HG03432 (cell line): ENCODE measurements at regions not wholly inside any gene's neighbourhood (a gene's known extent, or its start where the extent isn't known, plus 50 kb on each side); places are given as distances from the start of the nearest gene placed in this dataset.
"Not testable (repeated sequence)": the region's sequence is repeated elsewhere in the genome, so short reads cannot be mapped to it uniquely, and the experiment has no call there.

ENCODE experiments used
- ATAC-seq: cut with Tn5 transposase; IDR thresholded peaks from one replicate; pipeline ENCODE4 v1.9.1; 2021; ENCODE audit warnings: mild to moderate bottlenecking, moderate library complexity; ENCODE audit not compliant: unreplicated experiment

DNA sequence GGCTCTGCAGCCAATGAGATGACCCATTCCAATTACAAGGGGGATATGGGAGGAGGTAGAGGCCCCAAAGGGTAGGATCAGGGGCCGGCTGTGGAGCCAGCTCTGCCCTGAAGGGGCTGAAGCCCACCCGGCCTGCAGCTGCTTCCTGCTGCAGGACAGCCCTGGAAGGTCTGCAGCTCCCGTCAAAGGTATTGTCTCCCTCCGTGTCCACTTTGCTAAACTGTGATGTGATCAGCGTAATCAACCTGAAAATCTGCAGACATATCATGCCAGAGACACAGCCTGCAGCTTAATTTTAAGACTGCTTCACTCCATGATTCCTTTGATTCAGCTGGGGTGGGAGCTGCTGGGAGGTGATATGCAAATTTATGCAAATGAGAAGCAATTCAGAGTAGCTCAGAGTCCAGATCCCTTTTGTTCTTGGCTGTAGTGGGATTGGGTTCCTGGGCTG is 90.7 kb downstream of the GADD45G start:
- ATAC-seq, result no peak

DNA sequence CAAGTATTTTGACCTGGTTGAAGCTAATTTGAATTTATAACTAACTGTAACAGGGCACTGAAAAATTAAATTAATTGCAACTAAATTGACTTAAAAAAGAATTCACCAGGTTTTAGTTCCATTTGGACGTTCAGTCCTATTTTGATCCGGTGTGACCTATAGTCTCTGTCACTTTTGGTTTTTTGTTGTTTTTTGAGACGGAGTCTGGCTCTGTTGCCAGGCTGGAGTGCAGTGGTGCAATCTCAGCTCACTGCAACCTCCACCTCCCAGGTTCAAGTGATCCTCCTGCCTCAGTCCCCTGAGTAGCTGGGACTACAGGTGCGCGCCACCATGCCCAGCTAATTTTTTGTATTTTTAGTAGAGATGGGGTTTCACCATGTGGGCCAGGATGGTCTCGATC is 91.2 kb downstream of the GADD45G start:
- not testable (repeated sequence) for ATAC-seq

DNA sequence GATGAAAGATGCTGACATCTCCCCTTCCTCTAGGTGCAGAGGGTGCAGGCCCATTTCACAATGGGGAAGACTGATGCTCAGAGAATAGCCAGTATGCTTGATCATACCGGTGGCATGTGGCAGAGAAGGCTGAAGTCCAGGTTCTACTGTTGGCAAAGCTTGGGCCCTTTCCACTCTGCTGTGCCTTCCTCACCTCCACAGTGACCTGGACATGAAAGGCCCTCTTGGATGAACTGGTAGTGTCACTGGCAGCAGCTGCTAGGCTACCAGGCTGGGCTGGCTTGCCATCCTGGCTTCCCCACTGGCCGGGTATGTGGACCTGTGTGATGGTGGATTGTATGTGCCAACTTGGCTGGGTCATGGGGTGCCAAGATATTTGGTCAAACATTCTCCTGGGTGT is 92.0 kb downstream of the GADD45G start:
- no peak for ATAC-seq

DNA sequence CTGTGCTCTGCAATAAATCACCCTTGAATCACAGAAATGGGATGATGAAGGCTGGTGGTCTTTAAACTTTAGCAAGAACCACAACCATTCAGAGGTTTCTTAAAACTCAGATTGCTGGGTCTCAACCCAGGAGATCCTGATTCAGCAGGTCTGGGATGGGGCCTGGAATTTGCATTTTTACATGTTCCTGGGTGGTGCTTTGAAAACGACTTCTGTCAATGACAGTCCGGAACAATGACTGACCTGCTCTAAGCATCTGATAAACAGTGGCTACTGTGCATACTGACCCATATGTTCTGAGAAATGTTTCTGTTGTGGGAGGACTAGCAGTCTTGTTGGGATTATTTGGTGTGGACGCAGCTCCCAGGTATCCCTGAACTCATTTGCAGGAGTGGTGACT is 92.7 kb downstream of the GADD45G start:
- ATAC-seq, result no peak

DNA sequence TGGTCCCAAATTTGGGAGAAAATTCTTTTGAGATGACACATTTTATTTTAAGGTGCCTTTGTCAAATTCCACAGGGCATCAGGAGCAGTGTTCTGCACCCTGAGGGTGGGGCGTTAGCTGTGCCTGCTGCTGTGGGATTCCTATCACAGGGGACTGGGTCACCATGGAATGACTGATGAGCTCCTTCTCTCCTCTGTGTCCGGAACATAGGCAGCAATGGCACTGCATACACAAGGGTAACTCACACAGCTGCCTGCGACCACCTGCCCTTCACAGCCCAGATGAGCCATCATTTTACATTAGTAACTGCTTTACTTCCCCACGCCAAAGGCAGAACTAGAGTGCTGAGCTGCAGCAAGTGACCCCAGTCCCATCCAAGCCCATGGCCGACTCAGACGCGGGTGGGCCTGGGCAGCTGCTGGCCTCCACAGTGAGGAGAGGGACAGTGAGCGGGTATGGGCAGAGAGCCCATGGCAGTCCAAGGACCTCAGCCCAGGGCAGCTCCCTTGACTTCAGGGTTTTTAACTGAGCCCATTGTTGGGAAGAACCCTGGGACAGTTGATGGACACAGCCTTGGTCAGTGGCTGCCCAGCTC is 93.7 kb downstream of the GADD45G start:
- ATAC-seq, result no peak

DNA sequence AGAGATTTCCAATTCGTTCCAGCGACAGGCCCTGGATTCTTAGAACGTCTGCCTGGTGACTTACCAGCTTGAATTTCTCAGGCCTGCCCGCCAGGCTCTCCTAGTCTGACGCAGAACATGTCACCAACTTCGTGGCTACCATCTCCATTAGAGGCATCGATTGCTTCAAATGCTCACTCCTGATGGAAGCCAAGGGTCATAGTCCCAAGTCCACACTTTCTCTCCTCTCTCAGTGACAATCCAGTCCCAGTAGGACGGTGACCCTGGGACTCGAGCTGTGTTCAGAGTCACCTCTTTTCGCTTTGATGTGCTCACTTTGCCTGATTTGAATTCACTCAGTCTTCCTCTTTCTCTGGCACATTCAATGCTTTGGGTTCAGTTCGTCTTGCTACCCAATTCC is 94.8 kb downstream of the GADD45G start:
- ATAC-seq, result no peak

DNA sequence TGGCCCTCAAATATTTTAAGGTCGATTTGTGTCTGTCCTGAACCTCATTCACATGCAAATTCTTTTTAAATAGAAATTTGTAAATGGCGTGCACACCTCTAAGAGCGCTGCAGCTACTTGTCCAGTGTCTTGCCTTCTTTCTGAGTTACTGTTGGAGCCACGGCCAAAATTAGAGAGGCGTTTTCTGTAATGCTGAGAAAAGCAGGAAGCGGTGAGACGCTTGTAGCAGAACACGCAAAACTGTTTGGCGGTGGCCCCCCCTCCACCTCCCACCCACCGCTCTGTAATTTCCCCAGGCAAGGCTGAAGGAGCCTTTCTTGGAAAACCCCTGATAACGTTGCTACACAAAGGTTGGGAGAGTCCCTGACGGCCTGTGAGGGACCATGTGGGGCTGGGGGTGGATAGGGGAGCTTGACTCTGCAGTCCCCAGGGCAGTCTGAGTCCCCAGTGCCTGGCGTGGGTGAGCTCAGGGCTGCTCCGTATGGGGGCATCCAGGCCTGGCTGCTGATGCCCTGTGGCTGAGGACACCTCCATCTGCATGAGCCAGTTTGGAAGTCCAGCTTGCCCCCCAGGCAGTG is 96.5 kb downstream of the GADD45G start:
- peak; percentile 91 for ATAC-seq

DNA sequence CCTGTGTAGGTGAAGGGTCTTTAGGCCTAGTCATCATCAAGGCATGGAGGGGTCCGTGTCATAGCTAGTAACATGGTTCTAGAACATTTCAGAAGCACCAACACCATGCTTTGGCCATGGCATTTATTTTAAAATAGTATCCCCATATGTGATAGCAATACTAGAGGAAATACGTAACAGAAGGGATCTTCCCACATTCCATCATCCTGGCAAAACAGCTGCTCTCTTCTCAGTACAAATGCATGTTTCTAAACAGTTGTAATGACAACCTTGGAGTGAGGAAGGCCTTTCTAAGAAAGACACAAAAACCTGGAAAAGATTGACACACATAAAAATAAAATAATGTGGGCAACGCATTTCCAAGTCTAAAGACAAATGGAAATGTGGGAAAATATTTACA is 97.6 kb downstream of the GADD45G start:
- ATAC-seq, result no peak

DNA sequence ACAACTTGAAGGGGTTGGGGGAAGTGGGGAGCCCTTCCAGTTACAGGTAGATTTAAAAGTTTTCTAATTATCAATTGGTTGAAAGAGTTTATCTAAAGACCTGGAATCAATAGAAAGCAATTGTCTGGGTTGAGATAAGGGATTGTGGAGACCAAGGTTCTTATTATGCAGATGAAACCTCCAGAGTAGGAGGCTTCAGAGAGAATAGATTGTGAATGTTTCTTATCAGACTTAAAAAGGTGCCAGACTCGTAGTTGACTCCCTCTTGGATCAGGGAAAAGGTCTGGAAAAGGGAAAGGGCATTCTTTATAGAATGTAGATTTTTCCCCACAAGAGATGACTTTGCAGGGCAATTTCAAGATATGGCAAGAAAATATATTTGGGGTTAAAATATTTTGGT is 100.8 kb downstream of the GADD45G start:
- ATAC-seq, result no peak

DNA sequence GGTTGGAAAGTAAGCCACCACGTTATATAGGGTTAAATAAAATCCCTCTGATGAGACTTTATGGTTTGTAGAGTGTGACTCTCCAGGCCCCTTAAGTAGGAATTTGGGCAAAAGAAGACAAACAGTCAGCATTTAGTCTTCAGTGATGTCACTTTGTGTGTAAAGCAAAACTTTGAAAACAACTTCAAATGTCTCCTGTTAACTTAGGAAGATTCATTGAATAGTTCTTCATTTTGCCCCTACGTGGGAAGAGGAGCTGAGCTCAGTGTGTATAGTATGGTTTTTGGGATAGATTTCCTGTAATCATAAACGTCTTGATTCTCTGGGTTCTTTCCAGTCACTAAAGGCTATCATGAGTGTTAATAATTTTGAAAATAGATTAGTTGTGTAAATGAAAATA is 101.3 kb downstream of the GADD45G start:
- no peak for ATAC-seq

DNA sequence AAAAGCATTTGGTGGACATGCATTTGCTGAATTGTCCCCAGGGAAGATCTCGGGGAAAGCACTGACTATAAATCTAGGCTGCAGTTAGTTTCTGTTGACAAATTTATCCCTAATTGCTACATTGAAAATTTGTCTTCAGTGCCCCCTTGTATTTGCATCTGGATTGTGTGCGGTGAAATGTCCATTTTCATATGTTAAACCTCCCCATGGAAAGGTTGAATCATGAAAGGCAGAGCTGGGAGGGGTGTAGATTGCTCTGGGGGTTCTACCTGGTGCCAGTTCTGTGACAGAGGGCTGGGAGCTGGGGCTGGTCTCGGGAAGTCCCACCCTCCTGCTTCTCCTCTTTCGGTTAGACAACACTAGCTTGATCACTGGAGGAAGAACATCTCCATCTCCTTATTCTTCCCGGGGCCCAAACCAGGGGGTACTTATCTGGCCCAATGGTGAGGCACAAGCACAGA is 101.9 kb downstream of the GADD45G start:
- ATAC-seq, result peak; percentile 70

DNA sequence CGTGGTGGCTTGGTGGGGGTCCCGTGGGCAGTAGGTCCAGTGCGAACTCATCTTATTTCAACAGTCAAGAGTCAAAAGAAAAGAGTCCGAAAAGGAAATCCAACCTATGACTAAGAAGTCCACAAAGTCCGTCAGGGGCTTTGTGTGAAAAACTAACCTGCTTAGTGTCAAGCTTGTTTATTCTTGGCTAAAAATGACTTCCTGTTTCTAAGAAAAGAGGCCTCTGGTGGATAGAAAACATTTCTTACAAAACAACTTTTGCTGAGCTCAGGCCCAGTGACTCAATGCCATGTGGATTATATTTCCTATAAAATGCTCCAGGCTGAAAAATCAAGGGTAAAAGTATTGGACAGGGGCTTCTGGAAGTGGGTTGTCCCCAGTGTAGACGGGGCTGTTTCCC is 105.9 kb downstream of the GADD45G start:
- no peak for ATAC-seq

DNA sequence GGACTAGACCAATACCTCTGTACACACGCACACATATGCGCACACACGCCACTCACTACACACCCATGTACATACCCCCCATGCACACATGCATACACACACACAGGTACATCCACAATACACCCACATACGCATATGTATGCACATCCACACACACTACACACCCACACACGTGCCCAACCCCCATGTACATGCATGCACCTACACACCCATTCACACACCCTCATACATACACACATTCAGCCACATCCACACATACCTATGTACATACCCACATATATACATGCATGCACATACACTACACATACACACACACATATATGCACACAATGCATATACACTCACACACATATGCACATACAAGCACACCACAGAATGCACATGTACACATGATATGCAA is 107.1 kb downstream of the GADD45G start:
- ATAC-seq, result no peak

DNA sequence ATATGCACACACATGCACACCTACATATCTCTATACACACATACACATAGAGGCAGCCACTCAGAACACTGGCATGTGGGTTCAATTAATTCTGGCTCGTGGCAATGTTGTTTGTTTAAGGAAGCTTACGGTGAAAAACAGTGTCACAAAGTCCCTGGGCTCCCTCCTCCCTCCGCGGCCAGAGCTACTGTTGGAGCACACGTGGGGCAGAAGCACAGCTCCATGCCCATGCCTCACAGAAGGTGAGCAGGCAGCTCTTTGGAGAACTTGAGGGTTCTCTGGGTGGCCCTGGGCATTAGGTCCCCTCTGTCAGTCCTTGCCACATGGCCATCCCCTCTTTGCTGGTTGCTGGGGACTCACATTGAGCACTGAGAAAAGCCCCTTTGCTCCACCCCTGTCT is 107.5 kb downstream of the GADD45G start:
- no peak for ATAC-seq

DNA sequence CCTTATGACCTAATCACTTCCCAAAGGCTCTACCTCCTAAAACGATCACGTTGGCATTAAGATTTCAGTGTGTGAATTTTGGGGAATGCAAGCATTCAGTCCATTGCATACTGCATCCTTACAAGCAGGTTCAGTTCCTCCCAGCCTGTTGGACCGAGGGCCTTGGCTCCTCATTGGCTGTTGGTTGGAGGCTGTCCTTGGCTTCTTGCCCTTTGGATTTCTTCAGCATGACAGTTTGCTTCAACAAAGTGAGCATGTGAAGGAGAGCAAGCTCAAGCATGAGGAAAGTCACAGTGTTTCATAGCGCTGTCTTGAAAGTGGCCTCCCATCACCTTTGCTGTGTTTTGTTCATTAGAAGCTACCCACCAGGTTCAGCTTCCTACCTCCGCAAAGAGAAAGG is 109.5 kb downstream of the GADD45G start:
- no peak for ATAC-seq

DNA sequence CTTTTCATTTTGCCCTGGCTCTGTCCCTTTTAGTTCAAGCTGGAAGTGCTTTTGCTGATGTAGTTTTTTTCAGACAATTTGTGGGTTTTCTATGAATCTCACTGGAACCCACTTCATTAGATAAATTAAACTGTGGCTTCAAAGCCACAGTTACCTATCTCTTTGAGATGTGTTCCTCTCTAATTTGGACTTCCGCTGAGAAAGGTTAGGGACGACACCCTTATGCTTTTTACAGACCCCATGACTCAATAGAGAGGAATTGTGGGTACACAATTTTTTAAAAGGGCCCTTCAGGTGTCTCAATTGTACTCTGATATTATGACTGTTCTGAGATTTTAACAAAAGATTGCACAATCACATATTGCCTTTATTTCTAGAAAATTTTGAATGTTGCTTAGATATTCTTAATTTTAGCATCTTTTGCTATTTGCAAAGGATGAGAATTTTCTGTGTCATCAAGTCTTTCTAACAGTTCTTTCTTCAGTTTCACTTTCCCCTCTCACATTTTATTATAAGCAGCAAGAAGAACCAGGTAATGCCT is 110.6 kb downstream of the GADD45G start:
- ATAC-seq, result no peak

DNA sequence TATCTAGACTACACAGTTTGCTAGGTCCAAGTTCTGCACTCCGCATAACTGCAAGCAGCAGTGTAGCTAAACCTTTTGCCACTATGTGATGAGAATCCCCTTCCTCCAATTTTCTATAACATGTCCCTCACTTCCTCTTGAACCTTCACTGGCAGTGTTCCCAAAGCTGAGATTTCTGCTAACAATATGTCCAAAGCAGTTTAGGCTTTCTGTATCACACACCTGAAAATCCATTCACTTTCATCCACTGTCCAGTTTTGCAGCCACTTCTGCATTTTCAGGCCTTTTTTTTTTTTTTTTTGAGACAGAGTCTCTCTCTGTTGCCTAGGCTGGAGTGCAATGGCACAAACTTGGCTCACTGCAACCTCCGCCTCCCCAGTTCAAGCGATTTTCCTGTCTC is 111.1 kb downstream of the GADD45G start:
- ATAC-seq, result no peak

DNA sequence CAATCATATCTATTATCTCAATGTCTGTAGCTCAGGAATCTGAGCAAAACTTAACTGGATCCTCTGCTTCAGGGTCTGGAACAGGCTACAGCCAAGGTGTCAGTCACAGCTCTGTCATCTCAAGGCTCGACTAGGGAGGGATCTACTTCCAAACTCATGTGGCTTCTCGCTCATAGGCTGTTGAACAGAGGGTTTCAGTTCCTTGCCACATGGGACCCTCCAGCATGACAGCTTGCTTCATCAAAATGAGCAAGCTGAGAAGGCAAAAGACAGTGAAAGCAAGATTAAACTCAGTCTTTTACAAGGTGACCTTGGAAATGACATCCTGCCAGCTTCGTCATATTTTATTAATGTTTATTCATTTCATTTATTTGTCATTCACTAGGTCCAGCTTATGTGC is 111.7 kb downstream of the GADD45G start:
- ATAC-seq, result no peak

DNA sequence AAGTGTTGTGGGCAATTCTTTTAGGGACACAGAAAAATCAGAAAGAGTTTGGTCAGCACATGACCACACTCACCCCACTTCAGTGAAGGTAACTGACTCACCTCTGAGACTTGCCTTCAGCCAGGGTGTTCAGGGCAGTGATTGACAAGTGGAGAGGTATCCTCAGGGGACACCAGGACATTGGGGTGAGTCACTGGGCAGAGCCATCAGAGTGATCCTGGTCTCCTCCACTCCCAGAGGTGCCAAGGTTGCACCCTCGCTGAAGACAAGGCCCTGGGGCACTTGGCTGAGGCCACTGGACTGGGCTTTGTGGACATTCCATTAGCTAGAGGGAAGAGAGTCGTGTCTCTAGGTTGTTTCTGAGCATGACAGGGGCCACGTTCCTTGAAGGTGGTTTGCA is 113.4 kb downstream of the GADD45G start:
- no peak for ATAC-seq

DNA sequence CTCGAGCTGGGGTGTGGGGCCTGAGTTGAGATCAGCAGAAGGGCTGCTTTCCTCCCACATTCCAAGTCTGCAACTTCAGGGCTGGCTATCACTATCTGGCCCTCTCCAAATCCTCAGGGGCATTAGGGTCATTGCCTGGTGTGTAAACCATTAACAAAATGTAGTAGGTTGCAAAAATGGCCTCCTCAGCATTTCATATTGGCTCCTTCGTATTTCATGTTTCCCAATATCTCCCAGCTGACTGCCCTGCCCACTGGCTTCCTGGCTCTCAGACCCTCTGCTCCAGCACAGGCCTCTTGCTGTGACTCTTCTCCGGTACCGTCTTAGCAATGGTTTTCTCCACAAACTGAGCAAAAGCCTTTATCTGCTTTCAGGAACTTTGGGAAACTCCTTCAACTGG is 113.8 kb downstream of the GADD45G start:
- no peak for ATAC-seq

DNA sequence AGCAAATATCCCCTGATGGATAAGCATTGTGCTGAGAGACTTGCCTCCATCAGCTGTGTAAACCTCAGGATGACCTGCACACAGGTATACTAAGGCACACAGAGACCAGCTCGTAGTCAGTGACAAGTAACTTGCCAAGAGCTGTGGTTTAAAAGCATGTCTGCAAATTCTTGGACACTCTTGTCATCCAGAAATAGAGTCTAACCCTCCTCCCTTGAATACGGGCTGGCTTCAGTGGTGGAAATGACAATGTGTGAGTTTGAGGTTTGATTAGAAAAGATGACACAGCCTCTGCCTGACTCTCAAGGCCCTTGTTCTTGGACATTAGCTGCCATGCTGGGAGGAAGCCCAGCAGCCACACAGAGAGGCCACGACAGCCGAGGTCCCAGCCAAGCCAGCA is 114.4 kb downstream of the GADD45G start:
- no peak for ATAC-seq

DNA sequence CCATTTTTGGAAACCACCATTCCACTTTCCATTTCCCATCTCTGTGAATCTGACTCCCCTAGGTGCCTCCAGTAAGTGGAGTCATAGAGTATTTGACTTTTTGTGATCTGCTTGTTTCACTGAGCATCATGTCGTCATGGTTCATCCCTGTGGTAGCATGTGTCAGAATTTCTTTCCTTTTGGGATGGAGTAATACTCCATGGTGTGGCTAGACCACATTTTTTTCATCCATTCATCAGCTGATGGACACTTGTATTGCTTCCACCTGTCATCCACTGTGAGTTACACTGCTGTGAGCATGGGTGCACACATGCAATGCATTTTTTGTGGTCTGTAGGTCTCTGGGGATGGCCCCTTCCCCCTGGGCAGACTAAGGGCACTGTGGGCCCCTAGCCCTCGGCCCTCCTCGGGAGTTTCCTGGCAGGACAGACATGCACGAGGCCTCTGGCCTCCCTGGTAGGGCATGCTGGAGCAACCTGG is 115.9 kb downstream of the GADD45G start:
- ATAC-seq, result no peak
